ENCODE measurements at regions not wholly inside any gene's neighbourhood (a gene's known extent, or its start where the extent isn't known, plus 50 kb on each side); places are given as distances from the start of the nearest gene placed in this dataset.
"Not testable (repeated sequence)": the region's sequence is repeated elsewhere in the genome, so short reads cannot be mapped to it uniquely, and the experiment has no call there.

DNA sequence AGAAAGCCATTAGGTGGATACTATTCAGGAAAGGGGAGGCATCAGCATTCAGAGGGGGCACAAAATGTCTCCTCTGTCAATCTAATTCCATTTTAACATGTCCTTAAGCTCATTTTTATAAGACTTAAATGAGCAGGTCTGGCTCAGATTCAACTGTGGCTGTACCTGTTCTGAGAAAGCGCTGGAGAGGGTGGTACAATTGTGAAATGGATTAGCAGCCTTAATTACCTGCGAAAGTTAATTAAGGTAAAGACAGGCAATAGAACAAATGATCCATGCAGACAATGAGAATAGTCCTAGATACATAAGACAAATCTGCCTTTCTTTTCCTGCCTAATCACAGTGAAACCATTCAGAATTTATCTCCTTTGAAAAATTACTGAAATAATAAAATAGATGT is 96.2 kb downstream of the TAF11L14 start:
- POLR2A ChIA-PET = interaction anchor here (0.6 kb wide), 1 partner anchor 817 kb away, joined by 4 read pairs; no protein-coding TSS in a partner anchor
- DNase-seq = no peak
- CTCF ChIA-PET = no interaction called here
- no peaks in the 10 kb centered on the region for H3K9me3 Mint-ChIP-seq
- no peak overlapping the region for H3K27ac Mint-ChIP-seq
- H3K4me3 Mint-ChIP-seq = no peak overlapping the region
- H3K36me3 Mint-ChIP-seq = no peaks in the 10 kb centered on the region
- intact Hi-C loops (cut with micrococcal nuclease) = no loop called here
- no peaks in the 10 kb centered on the region for H3K27me3 Mint-ChIP-seq
- no peaks in the 10 kb centered on the region for H3K4me1 Mint-ChIP-seq (ENCODE audit: low read depth)

DNA sequence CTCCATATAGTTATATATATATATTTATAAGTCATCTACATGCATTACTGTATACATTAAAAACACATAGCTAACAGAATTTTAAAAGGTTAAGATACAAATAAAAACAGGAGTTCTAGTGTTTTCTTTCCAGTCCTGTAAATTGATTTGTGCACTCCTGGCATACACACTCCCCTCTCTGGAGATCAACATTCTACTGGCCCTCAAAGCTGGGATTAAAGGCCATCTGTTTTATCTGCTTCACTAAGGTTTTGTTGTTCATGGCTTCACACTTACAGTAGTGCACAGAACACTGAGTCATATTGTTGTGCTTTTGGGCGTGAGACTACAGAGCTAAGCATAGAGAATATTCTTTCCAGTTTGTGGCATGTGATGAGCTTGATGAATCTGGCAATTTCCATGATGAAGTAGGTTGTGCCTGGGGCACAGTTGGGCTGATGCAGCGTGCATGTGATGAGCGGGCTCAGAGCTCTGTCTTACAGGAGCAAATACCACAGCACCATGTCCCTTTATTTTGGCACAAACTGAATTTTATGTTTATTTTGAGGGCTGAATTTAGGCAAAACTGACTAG is 98.2 kb downstream of the TAF11L14 start:
- ChIA-PET POLR2A (no interaction called here), CTCF (no interaction called here)
- no peaks in the 10 kb centered on the region for H3K4me1 Mint-ChIP-seq (ENCODE audit: low read depth)
- no peaks in the 10 kb centered on the region for H3K27me3 Mint-ChIP-seq
- no peak overlapping the region for H3K4me3 Mint-ChIP-seq
- no peaks in the 10 kb centered on the region for H3K36me3 Mint-ChIP-seq
- intact Hi-C loops (cut with micrococcal nuclease) = no loop called here
- no peak overlapping the region for H3K27ac Mint-ChIP-seq
- no peak for DNase-seq
- no peaks in the 10 kb centered on the region for H3K9me3 Mint-ChIP-seq

DNA sequence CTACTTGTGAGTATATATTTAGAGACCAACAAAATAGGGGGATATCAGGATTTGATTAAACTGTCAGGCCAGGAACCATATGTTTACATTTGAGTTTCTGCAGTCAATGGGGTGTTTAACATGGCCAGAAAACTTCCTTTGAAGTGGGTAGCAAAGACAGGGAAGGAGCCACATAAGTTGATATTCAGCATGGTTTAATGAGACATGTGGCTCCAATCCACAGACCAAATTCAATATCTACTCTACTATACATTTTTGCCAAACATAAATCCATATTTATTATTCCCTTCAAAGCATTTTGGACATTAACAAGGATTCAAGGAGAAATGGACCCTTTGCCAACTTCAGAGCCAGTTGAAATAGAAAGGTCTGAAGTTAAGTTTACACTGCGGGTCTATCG is 99.8 kb downstream of the TAF11L14 start:
- no peaks in the 10 kb centered on the region for H3K27me3 Mint-ChIP-seq
- intact Hi-C loops (cut with micrococcal nuclease) = no loop called here
- POLR2A ChIA-PET = no interaction called here
- H3K4me1 Mint-ChIP-seq (ENCODE audit: low read depth) = no peaks in the 10 kb centered on the region
- no peak overlapping the region for H3K4me3 Mint-ChIP-seq
- CTCF ChIA-PET = no interaction called here
- no peak for DNase-seq
- H3K36me3 Mint-ChIP-seq = no peaks in the 10 kb centered on the region
- H3K9me3 Mint-ChIP-seq = no peaks in the 10 kb centered on the region
- no peak overlapping the region for H3K27ac Mint-ChIP-seq

- Mint-ChIP-seq H3K4me3 (no peak overlapping the region), H3K4me1 (ENCODE audit: low read depth) (no peaks in the 10 kb centered on the region), H3K36me3 (no peaks in the 10 kb centered on the region), H3K27ac (no peak overlapping the region), H3K27me3 (no peaks in the 10 kb centered on the region), H3K9me3 (no peaks in the 10 kb centered on the region)
- DNase-seq = no peak
- CTCF ChIA-PET = no interaction called here
- intact Hi-C loops (cut with micrococcal nuclease) = no loop called here
- POLR2A ChIA-PET = no interaction called here
Measured at GRCh38 chr5:17735761-17736160, 101.5 kb downstream of the TAF11L14 start.

- no peak overlapping the region for H3K27ac Mint-ChIP-seq
- intact Hi-C loops (cut with micrococcal nuclease) = no loop called here
- H3K4me3 Mint-ChIP-seq = no peak overlapping the region
- H3K27me3 Mint-ChIP-seq = no peaks in the 10 kb centered on the region
- ChIA-PET POLR2A (no interaction called here), CTCF (no interaction called here)
- H3K4me1 Mint-ChIP-seq (ENCODE audit: low read depth) = no peaks in the 10 kb centered on the region
- DNase-seq = no peak
- no peaks in the 10 kb centered on the region for H3K9me3 Mint-ChIP-seq
- no peaks in the 10 kb centered on the region for H3K36me3 Mint-ChIP-seq
Measured at GRCh38 chr5:17737092-17737491, 102.8 kb downstream of the TAF11L14 start.

- DNase-seq = no peak
- Mint-ChIP-seq H3K27me3 (no peaks in the 10 kb centered on the region), H3K9me3 (no peaks in the 10 kb centered on the region), H3K27ac (no peak overlapping the region), H3K36me3 (no peaks in the 10 kb centered on the region), H3K4me3 (no peak overlapping the region), H3K4me1 (ENCODE audit: low read depth) (no peaks in the 10 kb centered on the region)
- ChIA-PET POLR2A (no interaction called here), CTCF (no interaction called here)
- intact Hi-C loops (cut with micrococcal nuclease) = no loop called here
Measured at GRCh38 chr5:17738446-17738845, 104.2 kb downstream of the TAF11L14 start.

GRCh38 chr5:17743580-17744435 is 109.5 kb downstream of the TAF11L14 start:
- Mint-ChIP-seq H3K27ac (no peak overlapping the region), H3K4me1 (ENCODE audit: low read depth) (no peaks in the 10 kb centered on the region), H3K9me3 (peaks cover 3% of the 10 kb centered on the region), H3K4me3 (no peak overlapping the region), H3K27me3 (no peaks in the 10 kb centered on the region), H3K36me3 (no peaks in the 10 kb centered on the region)
- no peak for DNase-seq
- intact Hi-C loops (cut with micrococcal nuclease) = no loop called here
- ChIA-PET POLR2A (no interaction called here), CTCF (no interaction called here)

- H3K4me1 Mint-ChIP-seq (ENCODE audit: low read depth) = no peaks in the 10 kb centered on the region
- ChIA-PET POLR2A (no interaction called here), CTCF (no interaction called here)
- no peak for DNase-seq
- H3K27ac Mint-ChIP-seq = no peak overlapping the region
- no peaks in the 10 kb centered on the region for H3K27me3 Mint-ChIP-seq
- no peaks in the 10 kb centered on the region for H3K36me3 Mint-ChIP-seq
- H3K4me3 Mint-ChIP-seq = no peak overlapping the region
- intact Hi-C loops (cut with micrococcal nuclease) = no loop called here
- peaks cover 6% of the 10 kb centered on the region for H3K9me3 Mint-ChIP-seq
Measured at GRCh38 chr5:17748201-17748600, 113.9 kb downstream of the TAF11L14 start.

GRCh38 chr5:17748941-17749340 is 114.7 kb downstream of the TAF11L14 start:
- no peak for DNase-seq
- H3K4me1 Mint-ChIP-seq (ENCODE audit: low read depth) = no peaks in the 10 kb centered on the region
- intact Hi-C loops (cut with micrococcal nuclease) = no loop called here
- CTCF ChIA-PET = no interaction called here
- no peaks in the 10 kb centered on the region for H3K36me3 Mint-ChIP-seq
- H3K4me3 Mint-ChIP-seq = no peak overlapping the region
- H3K9me3 Mint-ChIP-seq = peaks cover 6% of the 10 kb centered on the region
- no peaks in the 10 kb centered on the region for H3K27me3 Mint-ChIP-seq
- no peak overlapping the region for H3K27ac Mint-ChIP-seq
- POLR2A ChIA-PET = no interaction called here

DNA sequence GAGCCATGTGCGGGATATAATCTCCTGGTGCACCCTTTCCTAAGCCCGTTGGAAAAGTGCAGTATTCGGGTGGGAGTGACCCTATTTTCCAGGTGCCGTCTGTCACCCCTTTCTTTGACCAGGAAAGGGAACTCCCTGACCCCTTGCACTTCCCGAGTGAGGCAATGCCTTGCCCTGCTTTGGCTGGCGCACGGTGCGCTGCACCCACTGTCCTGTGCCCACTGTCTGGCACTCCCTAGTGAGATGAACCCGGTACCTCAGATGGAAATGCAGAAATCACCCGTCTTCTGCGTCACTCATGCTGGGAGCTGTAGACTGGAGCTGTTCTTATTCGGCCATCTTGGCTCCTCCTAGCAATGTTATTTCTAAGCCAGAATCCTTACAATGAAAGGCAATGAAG is 121.1 kb downstream of the TAF11L14 start:
- H3K4me1 Mint-ChIP-seq (ENCODE audit: low read depth); H3K9me3 Mint-ChIP-seq; H3K27me3 Mint-ChIP-seq; CTCF ChIA-PET; POLR2A ChIA-PET; DNase-seq; intact Hi-C loops (cut with micrococcal nuclease); H3K4me3 Mint-ChIP-seq; H3K36me3 Mint-ChIP-seq; H3K27ac Mint-ChIP-seq: not testable (repeated sequence)

DNA sequence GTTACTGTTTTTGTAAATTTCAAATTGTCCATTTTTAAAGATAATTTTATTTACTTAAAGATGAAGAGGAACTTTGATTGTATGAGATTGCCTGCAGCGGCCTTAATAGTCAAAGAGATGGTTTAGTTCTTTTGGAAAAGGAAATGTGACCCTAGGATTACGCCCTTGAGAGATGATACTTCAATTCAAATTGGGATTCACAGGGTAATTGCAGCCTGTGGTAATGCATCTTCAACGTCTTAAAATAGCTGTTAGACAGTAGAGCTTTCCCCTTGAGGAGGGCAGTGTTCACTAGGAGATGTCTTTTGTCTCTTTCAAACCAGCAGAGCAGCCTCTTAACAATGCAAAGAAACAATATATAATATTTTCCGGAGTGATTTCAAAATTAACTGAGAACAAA is 127.1 kb downstream of the TAF11L14 start:
- Mint-ChIP-seq H3K4me3 (no peak overlapping the region), H3K9me3 (peaks cover 14% of the 10 kb centered on the region), H3K4me1 (ENCODE audit: low read depth) (no peaks in the 10 kb centered on the region), H3K27ac (no peak overlapping the region), H3K36me3 (no peaks in the 10 kb centered on the region), H3K27me3 (no peaks in the 10 kb centered on the region)
- ChIA-PET CTCF (no interaction called here), POLR2A (no interaction called here)
- DNase-seq = no peak
- intact Hi-C loops (cut with micrococcal nuclease) = no loop called here

DNA sequence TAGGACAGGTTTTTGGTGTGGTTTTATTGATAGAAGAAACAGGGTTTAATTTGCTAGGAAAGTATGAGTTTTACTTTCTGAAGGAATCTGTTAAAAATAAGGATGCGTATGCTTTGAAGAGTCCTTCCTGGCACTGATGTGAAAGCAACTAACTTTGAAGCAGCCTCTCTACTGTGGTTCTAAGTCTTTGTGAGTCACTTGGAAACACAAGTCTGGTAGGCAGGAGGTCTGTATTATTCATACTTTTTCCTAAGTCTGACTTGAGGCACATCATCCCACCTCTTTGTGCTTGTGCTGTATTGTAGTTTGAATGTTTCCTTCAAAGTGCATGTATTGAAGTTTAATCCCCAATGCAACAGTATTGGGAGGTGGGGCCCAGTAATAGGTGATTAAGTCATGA is 129.0 kb downstream of the TAF11L14 start:
- H3K36me3 Mint-ChIP-seq = no peaks in the 10 kb centered on the region
- ChIA-PET CTCF (no interaction called here), POLR2A (no interaction called here)
- DNase-seq = no peak
- no peak overlapping the region for H3K27ac Mint-ChIP-seq
- no peaks in the 10 kb centered on the region for H3K4me1 Mint-ChIP-seq (ENCODE audit: low read depth)
- H3K4me3 Mint-ChIP-seq = no peak overlapping the region
- peaks cover 15% of the 10 kb centered on the region for H3K9me3 Mint-ChIP-seq
- intact Hi-C loops (cut with micrococcal nuclease) = no loop called here
- H3K27me3 Mint-ChIP-seq = no peaks in the 10 kb centered on the region

DNA sequence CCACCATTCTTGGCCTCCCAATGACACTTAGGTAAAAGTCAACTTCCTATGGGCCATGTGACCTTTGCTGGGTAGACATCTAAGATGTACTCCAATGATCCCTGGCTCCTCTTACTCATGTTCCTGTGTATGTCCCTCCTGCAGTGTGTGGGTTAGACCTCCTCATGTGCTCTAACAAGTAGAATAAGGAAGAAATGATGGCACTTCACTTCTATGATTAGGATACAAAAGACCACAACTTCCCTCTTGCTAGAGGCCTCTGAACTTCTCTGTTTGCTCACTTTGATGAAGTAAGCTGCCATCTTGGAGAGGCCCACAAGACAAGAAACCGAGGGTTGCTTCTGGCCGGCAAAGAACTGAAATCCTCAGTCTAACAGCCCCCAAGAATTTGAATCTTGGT is 131.8 kb downstream of the TAF11L14 start:
- H3K4me1 Mint-ChIP-seq (ENCODE audit: low read depth) = no peaks in the 10 kb centered on the region

More for the DNA sequence above, 131.8 kb downstream of the TAF11L14 start:
- Mint-ChIP-seq H3K27ac (no peak overlapping the region), H3K4me3 (no peak overlapping the region), H3K9me3 (peaks cover 8% of the 10 kb centered on the region), H3K27me3 (no peaks in the 10 kb centered on the region), H3K36me3 (no peaks in the 10 kb centered on the region)
- ChIA-PET CTCF (no interaction called here), POLR2A (no interaction called here)
- intact Hi-C loops (cut with micrococcal nuclease) = no loop called here
- DNase-seq = no peak

All from activated CD4-positive, alpha-beta memory T cell treated with anti-CD3 and anti-CD28 coated beads for 36 hours (primary cell).